ENCODE measurements at regions not wholly inside any gene's neighbourhood (a gene's known extent, or its start where the extent isn't known, plus 50 kb on each side); places are given as distances from the start of the nearest gene placed in this dataset.
"Not testable (repeated sequence)": the region's sequence is repeated elsewhere in the genome, so short reads cannot be mapped to it uniquely, and the experiment has no call there.

DNA sequence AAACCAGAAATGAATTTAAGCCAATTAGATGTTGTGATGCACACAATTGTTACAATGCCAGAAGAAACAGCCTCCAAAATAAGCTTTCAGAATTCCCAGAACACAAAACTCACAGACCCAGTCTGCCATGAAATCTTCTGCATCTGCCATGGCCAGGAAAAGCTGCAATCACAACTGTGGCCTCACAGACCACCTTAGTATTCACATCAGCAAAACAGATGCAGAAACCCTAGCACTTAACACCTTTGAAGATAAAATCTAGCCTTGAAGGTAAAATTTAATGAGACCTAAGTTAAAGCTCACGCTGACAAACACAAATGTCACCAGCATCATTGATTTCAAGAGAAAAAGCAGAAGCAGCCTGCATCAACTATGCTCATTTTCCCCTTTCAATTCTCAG is 566.8 kb upstream of the TMPRSS15 start:
- no peak for DNase-seq

DNA sequence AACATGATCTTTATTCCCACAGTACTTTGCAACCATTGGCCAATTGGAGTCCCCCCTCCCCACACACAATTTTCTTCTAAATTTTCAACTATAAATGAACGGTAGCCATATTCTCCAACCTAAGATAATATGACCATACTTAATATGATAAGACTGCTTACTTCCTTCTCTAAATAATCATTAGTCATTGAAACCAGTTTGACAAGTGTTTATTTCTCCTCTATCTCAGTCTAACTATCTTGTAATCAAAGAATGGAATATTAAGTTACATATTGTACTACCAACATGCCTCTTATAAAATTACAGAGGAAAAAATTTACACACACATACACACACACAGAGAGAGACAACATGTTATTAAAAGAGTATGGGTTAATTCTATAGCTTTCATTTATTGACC is 567.4 kb upstream of the TMPRSS15 start:
- no peak for DNase-seq

DNA sequence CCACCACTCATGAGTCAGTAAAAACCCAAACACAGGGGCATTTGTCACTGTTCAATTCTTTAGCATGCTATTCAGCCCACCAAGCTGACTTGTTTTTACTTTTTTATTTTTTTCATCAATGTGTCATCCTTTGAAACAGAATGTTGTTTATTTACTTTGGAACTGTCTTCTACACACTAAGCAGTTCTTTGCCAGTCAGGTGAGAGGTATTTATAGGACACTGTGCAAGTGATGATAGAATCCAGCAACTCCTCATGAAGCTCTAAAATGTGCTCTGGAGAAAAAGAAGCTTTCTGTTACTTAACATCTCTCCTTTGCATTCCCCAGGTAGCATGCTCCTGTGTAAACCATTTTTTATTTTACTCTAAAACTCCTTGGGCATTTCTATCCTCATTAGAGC is 582.0 kb upstream of the TMPRSS15 start:
- no peak for DNase-seq

DNA sequence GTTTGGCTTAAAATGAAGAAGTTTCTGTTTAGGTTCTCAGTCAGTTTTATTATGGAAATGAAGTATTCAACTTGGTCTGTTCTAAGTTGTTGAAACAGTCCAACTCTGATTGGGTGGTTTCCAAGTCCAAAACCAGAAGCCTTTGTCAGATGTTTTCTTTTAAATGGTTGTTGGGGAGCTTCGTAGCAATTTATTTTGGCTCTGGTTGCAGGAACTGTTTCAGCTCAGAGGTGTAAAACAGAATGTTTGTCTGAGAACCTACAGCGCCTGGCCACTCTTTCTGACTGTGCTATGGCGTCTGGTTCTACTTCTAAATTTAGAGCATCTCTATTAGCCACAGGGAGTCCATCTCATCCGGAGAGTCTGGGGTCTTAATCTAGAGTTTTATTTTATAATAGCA is 582.6 kb upstream of the TMPRSS15 start:
- DNase-seq = no peak

DNA sequence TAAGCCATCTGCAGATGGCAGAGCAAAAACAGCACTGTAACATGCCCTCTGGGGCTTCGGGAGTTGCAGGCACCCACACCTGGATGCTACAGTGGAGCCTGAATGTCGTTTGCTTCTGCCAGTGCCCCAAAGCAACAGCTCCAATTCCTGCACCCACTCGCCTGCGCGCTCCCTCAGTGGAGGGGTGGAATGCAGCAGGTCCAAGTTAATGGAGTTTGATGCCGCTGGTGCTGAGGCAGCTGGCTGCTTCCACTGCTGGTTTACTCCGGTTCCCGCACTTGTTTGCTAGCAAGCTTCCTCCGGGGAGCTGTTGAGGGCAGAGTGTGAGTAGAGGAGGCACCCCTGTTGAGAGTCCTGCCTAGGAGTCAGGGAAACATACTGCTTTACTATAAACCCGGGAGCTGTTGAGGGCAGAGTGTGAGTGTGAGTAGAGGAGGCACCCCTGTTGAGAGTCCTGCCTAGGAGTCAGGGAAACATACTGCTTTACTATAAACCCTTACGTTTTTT is 584.0 kb upstream of the TMPRSS15 start:
- DNase-seq = no peak

DNA sequence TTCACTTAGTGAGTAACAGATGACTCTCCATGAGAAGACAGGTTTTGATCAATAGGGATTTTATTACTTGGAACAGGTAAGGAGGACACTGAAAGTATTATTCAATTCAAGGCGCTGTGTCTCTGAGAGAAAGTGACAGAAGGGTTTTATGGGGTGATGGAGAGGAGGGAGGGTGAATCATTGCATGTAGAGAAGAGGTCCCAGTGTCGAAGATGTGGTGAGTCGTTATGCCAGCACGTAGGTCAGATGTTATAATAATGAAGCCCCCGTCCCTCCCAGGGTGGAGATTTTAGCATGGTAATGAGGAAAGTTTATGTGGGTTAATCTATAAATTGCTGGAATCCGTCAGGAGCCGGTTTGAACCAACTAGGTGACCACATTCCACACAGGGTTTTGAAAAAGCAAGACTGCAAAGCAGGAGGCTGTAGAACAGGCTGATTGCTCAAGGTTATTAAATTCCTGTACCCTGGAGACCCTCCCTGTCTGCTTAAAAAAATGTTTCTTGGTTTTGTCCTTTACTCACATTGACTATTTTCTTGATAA is 586.4 kb upstream of the TMPRSS15 start:
- DNase-seq = no peak

DNA sequence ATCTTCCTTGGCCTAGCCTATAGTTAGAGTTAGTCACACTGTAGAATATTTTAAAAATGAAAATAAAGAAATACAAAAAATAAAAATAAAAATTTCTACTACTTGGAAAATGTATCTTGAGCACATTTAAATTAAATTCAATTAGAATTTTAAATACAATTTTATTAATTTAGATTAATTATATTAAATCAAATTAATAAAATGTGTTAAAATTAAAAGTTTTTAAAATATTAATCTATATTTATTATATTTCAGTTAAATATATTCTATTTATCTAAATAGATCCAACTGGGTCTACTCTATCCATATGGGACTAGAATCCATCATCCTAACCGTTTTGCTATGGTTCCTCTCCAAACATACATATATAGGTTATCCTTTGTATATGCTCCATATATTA is 588.3 kb upstream of the TMPRSS15 start:
- no peak for DNase-seq

DNA sequence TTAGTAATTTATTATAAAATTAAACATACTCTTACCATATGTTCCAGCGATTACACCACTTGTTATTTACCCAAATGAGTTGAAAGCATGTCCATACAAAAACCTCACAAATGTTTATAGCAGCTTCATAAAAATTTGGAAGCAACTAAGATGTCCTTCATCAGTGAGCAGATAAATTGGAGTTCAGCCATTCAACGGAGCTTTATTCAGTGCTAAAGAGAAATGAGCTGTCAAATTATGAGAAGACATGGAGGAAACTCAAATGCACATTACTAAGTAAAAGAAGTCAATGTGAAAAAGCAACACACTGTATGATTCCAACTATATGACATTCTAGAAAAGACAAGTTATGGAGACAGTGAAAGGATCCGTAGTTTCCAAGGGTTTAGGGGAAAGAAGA is 606.7 kb upstream of the TMPRSS15 start:
- no peak for DNase-seq

DNA sequence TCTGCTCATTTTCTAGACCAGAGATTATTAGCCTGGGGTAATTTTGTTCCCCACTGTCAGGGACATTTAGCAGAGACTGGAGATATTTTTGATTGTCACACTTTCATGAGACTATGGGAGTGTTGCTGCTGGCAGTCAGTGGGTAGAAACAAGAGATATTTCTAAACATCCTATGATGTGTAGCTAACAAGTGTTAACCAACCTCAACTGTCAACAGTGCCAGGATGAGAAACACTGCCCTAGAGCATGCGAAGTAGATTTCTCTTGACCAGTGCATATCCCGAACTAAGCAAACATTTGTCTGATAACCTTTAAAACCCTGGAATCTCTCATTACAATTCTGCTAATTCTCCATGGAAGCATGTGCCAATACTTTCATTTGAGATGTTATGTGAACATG is 607.4 kb upstream of the TMPRSS15 start:
- DNase-seq = no peak

DNA sequence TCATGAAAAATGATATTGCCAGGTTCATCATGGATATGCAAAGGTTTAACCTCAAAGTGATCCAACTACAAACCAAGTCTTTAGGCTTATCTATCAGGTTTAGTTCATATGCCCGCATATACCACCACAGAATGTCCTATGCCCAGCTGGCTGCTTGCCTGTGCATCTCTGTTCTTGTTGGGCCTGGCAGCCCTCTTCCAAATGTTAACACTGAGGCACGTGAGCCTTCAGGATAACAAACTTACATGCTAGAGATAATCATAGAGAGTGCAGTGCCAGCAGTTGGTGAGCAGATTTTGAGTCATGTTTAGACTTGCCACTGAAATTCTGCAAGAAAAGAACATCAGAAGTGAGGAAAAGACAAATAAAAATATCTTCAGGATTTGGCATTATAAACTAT is 607.9 kb upstream of the TMPRSS15 start:
- DNase-seq = no peak

DNA sequence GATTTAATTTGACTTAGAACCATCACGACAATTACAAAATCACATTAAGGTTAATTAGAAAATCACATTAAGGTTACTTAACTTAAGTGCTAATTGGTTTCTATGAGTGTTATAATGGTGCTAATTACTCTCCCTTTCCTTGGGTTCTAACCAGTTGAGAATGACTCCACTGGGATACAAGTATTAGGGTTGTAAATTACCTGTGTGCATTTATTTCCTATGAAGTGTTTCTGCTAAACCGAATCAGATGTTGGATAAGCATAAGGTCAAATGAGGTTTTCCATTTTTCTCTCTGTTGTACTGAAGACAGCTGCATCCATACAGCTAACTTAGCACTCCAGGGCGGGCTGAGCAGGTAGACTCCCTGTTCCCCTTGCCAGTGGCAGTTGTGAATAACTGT is 610.3 kb upstream of the TMPRSS15 start:
- DNase-seq = no peak

DNA sequence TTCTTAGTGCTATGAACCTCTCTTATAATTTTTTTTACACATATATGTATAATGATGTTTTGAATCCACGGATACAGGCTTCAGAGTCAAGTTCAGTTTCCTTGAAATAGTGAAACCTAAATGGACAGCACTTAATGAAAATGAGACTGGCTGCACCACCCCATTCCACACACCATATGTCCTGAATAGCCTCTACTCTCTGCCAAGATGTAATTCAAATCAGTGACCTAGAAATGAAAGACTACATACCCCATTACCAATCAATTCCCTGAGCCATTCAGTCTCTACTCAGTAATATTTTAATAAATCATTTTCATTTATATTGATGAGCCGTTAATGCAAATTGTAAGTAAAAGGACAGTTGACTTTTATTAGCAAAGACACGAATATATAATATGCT is 614.9 kb upstream of the TMPRSS15 start:
- DNase-seq = no peak

DNA sequence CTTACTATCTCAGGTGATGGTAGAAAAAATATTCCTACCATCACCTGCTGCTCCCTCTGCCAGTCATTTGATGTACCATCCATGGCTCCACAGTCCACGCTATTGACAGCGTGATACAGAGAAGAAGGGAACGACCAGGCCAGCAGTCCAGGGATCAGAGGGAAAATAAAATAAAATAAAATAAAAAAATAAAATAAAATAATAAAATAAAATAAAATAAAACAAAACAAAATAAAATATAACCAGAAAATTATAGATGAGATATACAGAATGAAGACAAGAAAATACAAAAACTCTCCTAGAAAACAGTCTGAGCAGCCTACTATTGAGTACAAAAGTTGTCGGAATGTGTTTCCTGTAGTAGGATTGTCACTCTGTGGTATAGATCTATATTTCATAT is 619.4 kb upstream of the TMPRSS15 start:
- no peak for DNase-seq

DNA sequence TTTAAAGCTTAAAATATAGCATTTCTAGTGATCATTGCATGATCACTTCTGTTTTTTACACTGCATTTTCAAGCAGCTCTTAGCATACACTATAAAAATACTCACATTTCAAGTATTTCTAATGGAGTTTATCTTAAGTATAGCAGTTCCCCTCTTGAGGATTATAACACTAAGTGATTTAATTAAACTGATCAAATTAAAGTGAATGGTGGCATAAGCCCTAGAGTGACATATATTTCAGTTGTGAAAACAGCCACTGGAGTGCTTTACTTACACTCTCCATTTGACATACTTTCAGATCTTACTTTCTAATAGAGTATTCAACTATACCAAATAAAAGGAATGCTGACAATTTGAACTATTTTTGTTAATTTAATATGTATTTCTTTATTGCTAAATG is 623.3 kb upstream of the TMPRSS15 start:
- no peak for DNase-seq

DNA sequence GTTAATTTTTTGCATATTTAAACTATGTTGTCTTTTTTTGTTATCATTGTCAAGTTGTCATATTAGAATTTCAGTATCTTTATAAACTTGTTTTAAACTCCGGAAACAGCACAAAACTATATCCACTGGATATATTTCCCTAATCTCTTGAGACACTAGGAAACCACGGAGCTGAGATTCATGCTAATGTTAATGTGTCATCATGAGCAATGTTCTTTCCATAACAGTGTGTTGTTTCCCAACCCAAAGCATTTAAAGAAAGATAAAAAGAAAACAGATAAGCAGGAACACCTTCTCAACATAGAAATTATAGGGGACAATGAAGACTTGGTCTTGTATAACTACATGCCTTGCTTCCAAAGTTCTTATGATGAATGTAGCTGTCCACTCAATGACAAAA is 626.2 kb upstream of the TMPRSS15 start:
- DNase-seq = no peak

DNA sequence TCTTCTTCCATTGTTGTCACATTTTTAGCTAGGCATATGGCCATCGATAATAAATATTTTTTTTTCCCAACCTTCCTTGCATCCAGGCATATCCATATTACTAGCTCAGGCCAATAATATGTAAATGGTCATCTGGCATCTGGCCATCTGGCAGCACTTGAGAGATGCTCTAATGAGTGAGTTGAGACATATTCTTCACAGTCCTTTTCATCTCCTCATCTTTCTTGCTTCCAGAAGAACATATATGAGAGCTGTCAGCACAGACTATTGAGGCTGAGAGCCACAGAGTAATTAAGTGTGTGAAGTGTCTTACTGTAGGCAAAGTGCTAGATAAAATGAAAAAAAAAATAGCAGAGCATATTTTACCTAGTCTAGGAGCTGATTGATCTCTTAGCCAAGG is 628.4 kb upstream of the TMPRSS15 start:
- no peak for DNase-seq

DNA sequence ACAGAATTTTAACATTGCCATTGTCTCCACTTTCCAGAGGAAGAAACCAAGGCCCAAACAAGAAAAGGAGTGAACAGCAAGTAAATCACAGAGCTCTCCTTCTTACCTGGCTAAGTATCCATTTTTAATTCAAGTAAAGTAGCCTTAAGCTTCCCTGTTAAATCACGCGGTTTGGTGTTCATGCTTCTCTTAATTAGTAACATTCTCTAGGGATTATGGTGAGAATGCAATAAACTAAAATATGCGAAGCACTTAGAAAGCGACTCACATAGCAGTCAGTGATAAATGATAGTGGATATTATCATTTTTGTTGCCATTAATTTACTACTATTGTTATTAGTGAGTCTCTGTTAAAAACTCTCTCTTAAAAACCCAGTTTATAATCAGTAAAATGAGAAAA is 630.5 kb upstream of the TMPRSS15 start:
- DNase-seq = no peak

DNA sequence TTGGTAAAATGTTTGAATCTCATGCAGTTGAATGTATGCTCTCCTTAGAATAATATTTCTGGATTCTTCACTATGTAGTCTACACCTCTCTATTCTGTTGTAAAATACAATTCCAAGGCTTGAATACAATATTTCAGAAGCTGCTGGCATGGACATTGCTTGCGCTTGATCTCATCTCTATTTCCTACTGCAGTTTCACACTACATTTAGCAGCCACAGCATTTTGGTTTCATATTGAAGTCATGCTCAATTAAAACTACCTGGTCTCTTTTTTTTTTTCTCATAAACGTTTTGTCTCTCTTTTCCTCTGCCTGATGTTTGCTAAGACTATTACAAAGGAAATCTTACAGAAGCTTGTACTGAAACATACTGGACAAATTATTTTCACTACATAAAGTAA is 631.0 kb upstream of the TMPRSS15 start:
- no peak for DNase-seq

DNA sequence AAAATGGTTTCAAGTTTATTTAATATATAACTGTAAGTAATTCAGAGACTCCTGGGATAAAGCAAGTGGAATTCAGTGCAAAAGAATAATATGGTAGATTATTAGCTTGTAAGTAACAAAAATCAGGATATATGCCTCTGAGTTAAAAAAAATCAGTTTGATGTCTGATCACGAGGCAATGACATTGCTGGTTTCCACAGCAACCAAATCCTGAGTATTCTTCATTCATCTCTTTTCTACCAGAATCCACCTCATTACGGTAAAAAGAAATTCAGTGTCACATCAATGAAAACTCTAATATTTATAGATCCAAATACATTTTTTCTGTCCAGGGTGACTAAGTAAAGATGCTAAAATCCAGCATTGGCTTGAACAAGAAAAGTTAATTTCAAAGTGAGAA is 642.3 kb upstream of the TMPRSS15 start:
- no peak for DNase-seq

DNA sequence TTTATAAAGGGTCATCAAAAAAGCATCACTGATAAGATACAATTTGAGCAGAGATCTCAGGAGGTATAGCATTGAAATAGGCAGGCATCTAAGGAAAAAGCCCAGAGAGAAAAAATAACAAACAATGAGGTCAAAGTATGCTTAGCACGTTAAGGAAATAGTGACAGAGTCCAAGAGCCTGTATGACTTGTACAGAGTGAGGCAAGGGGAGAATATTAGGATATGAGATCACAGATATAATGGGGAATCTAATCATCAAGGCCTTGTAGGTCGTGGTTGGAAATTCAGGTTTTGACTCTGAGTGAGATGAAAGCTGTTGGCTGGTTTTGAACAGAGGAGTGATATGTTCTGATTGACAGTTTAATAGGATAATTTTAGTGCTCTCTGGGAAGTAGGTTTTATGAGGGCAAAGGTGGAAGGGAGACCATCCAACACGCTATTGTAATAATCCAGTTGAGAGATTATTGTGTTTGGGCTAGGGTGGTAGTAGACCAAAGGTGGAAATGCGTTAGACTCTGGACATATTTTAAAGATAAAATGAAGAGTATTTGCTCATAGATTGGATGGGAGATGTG is 644.6 kb upstream of the TMPRSS15 start:
- DNase-seq = no peak

DNA sequence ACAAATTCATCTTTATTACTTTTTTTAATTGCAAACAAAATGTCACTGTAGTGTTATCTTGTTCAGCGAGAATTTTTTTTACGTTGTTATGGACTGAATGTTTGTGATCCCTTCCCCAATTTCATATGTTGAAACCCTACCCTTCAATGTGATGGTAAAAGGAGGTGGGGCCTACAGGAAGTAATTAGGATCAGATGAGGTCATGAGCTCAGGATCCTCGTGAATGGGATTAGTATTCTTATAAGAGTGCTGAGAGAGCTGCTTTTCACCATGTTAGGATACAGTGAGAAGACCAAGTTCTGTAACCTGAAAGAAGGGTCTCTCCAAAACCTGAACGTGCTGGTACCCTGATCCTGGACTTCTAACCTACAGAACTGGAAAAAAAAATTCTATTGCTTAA is 646.0 kb upstream of the TMPRSS15 start:
- DNase-seq = no peak

DNA sequence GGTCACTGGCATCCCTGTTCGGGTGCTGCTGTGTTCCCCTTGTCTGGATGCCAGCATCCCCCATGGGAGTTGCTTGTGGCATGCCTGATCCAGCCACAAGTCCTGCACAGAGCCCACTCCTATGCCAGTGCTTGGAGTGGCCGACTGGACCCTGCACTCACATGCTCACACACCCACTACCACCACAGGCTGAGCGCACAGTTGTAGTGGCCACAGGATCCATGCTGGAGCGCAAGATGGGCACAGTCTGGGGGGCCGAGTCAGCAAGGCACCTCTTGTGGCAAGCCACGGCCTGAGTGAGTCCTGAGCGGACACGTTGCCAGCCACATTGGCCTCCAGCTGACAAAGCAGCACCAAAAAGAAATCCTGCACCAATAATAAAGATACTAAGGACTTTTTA is 661.6 kb upstream of the TMPRSS15 start:
- no peak for DNase-seq

DNA sequence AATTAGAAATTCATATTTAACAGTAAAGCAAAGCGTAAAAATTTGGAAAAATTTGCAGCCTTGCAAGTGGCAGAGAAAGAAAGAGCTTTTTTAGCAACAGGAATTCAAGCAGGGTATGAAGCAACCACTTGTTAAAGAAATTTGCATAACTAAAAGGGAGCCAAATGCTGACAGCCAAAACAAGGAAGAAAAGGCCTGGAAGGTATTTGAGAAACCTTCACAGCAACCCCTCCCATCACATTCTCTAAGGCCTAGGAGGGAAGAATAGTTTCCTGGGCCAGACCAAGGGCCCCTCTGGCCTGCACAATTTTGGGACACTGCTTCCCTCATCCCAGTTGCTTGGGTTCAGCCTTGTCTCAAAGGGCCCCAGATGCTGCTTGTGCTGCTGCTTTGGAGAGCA is 672.4 kb upstream of the TMPRSS15 start:
- DNase-seq = no peak

DNA sequence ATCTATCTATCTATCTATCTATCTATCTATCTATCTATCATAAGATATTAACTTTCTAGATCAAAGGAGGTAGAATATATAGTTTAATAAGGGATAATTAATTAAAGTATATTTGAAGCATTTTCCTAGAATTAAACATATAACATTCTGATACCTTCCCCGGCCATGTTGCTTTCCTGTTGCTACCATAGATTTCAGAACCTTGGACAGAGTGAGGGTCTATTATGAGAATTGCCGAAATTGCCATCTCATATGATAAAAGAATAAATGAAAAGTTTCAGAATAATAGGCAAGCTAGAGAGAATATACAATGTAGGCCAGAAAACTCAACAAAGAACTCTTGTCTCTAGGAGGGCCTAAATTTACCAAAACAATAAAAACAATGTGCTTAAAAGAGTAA is 706.1 kb upstream of the TMPRSS15 start:
- no peak for DNase-seq

DNA sequence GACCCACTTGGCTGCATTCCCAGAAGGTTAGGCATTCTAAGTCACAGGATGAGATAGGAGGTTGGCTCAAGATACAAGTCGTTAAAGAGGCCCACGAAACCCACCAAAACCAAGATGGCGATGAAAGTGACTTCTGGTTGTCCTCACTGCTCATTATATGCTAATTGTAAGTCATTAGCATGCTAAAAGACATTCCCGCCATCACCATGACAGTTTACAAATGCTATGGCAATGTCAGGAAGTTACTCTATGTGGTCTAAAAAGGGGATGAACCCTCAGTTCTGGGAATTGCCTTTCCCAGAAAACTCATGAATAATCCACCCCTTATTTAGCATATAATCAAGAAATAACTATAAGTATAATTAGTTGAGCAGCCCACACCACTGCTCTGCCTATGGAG is 715.7 kb upstream of the TMPRSS15 start:
- DNase-seq = not testable (repeated sequence)

All from dermis blood vessel endothelial cell (primary cell).